ENCODE measurements at regions not wholly inside any gene's neighbourhood (a gene's known extent, or its start where the extent isn't known, plus 50 kb on each side); places are given as distances from the start of the nearest gene placed in this dataset.
"Not testable (repeated sequence)": the region's sequence is repeated elsewhere in the genome, so short reads cannot be mapped to it uniquely, and the experiment has no call there.

- TF ChIP-seq CTCF (IDR thresholded peaks at IDR 0.05): no peak
- no peak overlapping the region for H3K4me3 ChIP-seq
- H3K36me3 ChIP-seq: no peaks in the 10 kb centered on the region
- H3K27ac ChIP-seq: no peak overlapping the region
- DNase-seq (no peak), ATAC-seq (no peak), FAIRE-seq (no peak)
- no peaks in the 10 kb centered on the region for H3K27me3 ChIP-seq
- H3K9me3 ChIP-seq: no peaks in the 10 kb centered on the region
- intact Hi-C loops (cut with DNase I): no loop called here
- no peaks in the 10 kb centered on the region for H3K4me1 ChIP-seq
- WGBS, 2 donors: 78 to 82% methylated on average over 4 of the region's 4 CpGs
Observed at GRCh38 chr2:61736953-61737352, 116.9 kb downstream of the FAM161A start.

- 89 to 98% methylated on average over 2 of the region's 2 CpGs for WGBS, 2 donors
Observed at GRCh38 chr2:61733563-61733962, 120.3 kb downstream of the FAM161A start.

GRCh38 chr2:61732787-61733186 lies 121.1 kb downstream of the FAM161A start:
- H3K27ac ChIP-seq: no peak overlapping the region
- intact Hi-C loops (cut with DNase I): no loop called here
- no peaks in the 10 kb centered on the region for H3K27me3 ChIP-seq
- no peaks in the 10 kb centered on the region for H3K4me1 ChIP-seq
- FAIRE-seq (no peak), DNase-seq (no peak), ATAC-seq (no peak)
- H3K36me3 ChIP-seq: no peaks in the 10 kb centered on the region
- no peaks in the 10 kb centered on the region for H3K9me3 ChIP-seq
- H3K4me3 ChIP-seq: no peak overlapping the region
- TF ChIP-seq CTCF (IDR thresholded peaks at IDR 0.05): no peak

More at GRCh38 chr2:61733563-61733962, 120.3 kb downstream of the FAM161A start:
- DNase-seq (no peak), FAIRE-seq (no peak), ATAC-seq (no peak)
- no peaks in the 10 kb centered on the region for H3K4me1 ChIP-seq
- H3K27me3 ChIP-seq: no peaks in the 10 kb centered on the region
- H3K27ac ChIP-seq: no peak overlapping the region
- no peaks in the 10 kb centered on the region for H3K9me3 ChIP-seq
- H3K36me3 ChIP-seq: no peaks in the 10 kb centered on the region
- no peak overlapping the region for H3K4me3 ChIP-seq
- intact Hi-C loops (cut with DNase I): no loop called here
- no peak for TF ChIP-seq CTCF (IDR thresholded peaks at IDR 0.05)

GRCh38 chr2:61727746-61728145 lies 126.1 kb downstream of the FAM161A start:
- intact Hi-C loops (cut with DNase I): no loop called here
- DNase-seq (no peak), ATAC-seq (no peak), FAIRE-seq (no peak)
- Histone ChIP-seq H3K4me1 (no peaks in the 10 kb centered on the region), H3K27ac (no peak overlapping the region), H3K4me3 (no peak overlapping the region), H3K27me3 (no peaks in the 10 kb centered on the region), H3K9me3 (no peaks in the 10 kb centered on the region), H3K36me3 (no peaks in the 10 kb centered on the region)
- 69 to 80% methylated on average over 1 of the region's 1 CpG for WGBS, 2 donors
- no peak for TF ChIP-seq CTCF (IDR thresholded peaks at IDR 0.05)

- DNase-seq (no peak), ATAC-seq (no peak), FAIRE-seq (no peak)
- H3K36me3 ChIP-seq: no peaks in the 10 kb centered on the region
- H3K4me1 ChIP-seq: no peaks in the 10 kb centered on the region
- no peaks in the 10 kb centered on the region for H3K9me3 ChIP-seq
- WGBS, 2 donors: 95 to 98% methylated on average over 1 of the region's 1 CpG
- H3K27ac ChIP-seq: no peak overlapping the region
- TF ChIP-seq CTCF (IDR thresholded peaks at IDR 0.05): no peak
- no peaks in the 10 kb centered on the region for H3K27me3 ChIP-seq
- intact Hi-C loops (cut with DNase I): no loop called here
- no peak overlapping the region for H3K4me3 ChIP-seq
Observed at GRCh38 chr2:61726456-61727209, 127.2 kb downstream of the FAM161A start.

GRCh38 chr2:61723364-61723763 lies 130.5 kb downstream of the FAM161A start:
- WGBS, 2 donors: 89 to 94% methylated on average over 13 of the region's 13 CpGs
- FAIRE-seq; H3K27ac ChIP-seq; H3K27me3 ChIP-seq; intact Hi-C loops (cut with DNase I); ATAC-seq; H3K4me1 ChIP-seq; H3K4me3 ChIP-seq; DNase-seq; H3K9me3 ChIP-seq; H3K36me3 ChIP-seq: not testable (repeated sequence)

Measured in pancreas (tissue), 10 donors.